GM21390 (cell line): ENCODE measurements at regions not wholly inside any gene's neighbourhood (a gene's known extent, or its start where the extent isn't known, plus 50 kb on each side); places are given as distances from the start of the nearest gene placed in this dataset.
"Not testable (repeated sequence)": the region's sequence is repeated elsewhere in the genome, so short reads cannot be mapped to it uniquely, and the experiment has no call there.

Source experiments
- ATAC-seq: cut with Tn5 transposase; IDR thresholded peaks from one replicate; pipeline ENCODE4 v1.9.1; 2021; ENCODE audit not compliant: unreplicated experiment

- not testable (repeated sequence) for ATAC-seq
These were observed 237.2 kb upstream of the PLGLB1 start for GRCh38 chr2:87258887-87259286.

- not testable (repeated sequence) for ATAC-seq
These were observed 240.6 kb upstream of the PLGLB1 start for GRCh38 chr2:87262184-87262702.

- not testable (repeated sequence) for ATAC-seq
These were observed 242.3 kb upstream of the PLGLB1 start for GRCh38 chr2:87263868-87264518.

- not testable (repeated sequence) for ATAC-seq
These were observed 253.5 kb upstream of the PLGLB1 start for GRCh38 chr2:87275192-87275591.

GRCh38 chr2:87275974-87276629 is 254.5 kb upstream of the PLGLB1 start:
- not testable (repeated sequence) for ATAC-seq

GRCh38 chr2:87276673-87277072 is 255.0 kb upstream of the PLGLB1 start:
- not testable (repeated sequence) for ATAC-seq

- ATAC-seq = not testable (repeated sequence)
These were observed 256.1 kb upstream of the PLGLB1 start for GRCh38 chr2:87277734-87278133.

- not testable (repeated sequence) for ATAC-seq
These were observed 259.1 kb upstream of the PLGLB1 start for GRCh38 chr2:87280596-87281355.

GRCh38 chr2:87283735-87284470 is 262.3 kb upstream of the PLGLB1 start:
- not testable (repeated sequence) for ATAC-seq

- not testable (repeated sequence) for ATAC-seq
These were observed 262.8 kb upstream of the PLGLB1 start for GRCh38 chr2:87284471-87284772.

- ATAC-seq = not testable (repeated sequence)
These were observed 263.5 kb upstream of the PLGLB1 start for GRCh38 chr2:87285139-87285538.

GRCh38 chr2:87290566-87291307 is 269.1 kb upstream of the PLGLB1 start:
- not testable (repeated sequence) for ATAC-seq

- ATAC-seq = not testable (repeated sequence)
These were observed 270.0 kb upstream of the PLGLB1 start for GRCh38 chr2:87291400-87292200.

GRCh38 chr2:87293931-87294594 is 272.4 kb upstream of the PLGLB1 start:
- not testable (repeated sequence) for ATAC-seq

- not testable (repeated sequence) for ATAC-seq
These were observed 273.5 kb upstream of the PLGLB1 start for GRCh38 chr2:87295135-87295534.

- ATAC-seq = not testable (repeated sequence)
These were observed 279.7 kb upstream of the PLGLB1 start for GRCh38 chr2:87301349-87301748.

GRCh38 chr2:87301871-87302270 is 280.2 kb upstream of the PLGLB1 start:
- ATAC-seq = not testable (repeated sequence)

- ATAC-seq = not testable (repeated sequence)
These were observed 287.0 kb upstream of the PLGLB1 start for GRCh38 chr2:87308621-87309020.

- ATAC-seq = not testable (repeated sequence)
These were observed 288.1 kb upstream of the PLGLB1 start for GRCh38 chr2:87309785-87310184.
